ENCODE measurements at regions not wholly inside any gene's neighbourhood (a gene's known extent, or its start where the extent isn't known, plus 50 kb on each side); places are given as distances from the start of the nearest gene placed in this dataset.

DNA sequence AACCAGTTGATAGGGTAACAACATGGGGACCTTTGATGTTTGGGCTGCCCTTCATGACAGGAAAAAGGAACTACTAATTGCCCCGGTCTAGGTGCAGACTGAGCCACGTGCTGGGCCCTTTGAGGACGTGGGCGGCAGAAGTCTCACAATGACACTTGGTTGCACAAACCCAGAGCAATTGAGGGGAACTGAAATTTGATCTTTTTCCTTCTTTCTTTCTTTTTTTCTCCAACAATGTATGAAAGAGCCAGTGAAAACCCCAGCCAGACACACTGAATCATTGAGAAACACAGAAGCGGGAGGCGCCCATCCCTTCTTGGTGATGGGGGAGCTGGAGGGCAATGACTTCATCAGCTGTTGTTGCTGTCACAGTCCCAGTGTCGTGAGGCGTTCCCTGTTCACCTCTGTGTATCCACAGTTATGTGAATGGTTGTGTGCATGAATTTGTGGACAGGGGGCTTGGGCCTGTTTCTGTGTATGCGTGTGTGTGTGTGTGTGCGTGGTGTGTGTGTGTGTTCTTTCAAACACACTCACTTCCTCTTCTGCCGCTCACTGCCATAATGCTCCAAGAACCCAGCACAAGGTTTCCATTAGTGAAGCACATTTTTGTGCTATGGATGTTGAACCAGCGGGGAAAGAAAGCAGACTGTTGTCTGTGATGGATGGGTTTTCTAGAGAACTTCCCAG is 137.5 kb upstream of the CCND2 start (continued):
- TF ChIP-seq, protein P1, sequence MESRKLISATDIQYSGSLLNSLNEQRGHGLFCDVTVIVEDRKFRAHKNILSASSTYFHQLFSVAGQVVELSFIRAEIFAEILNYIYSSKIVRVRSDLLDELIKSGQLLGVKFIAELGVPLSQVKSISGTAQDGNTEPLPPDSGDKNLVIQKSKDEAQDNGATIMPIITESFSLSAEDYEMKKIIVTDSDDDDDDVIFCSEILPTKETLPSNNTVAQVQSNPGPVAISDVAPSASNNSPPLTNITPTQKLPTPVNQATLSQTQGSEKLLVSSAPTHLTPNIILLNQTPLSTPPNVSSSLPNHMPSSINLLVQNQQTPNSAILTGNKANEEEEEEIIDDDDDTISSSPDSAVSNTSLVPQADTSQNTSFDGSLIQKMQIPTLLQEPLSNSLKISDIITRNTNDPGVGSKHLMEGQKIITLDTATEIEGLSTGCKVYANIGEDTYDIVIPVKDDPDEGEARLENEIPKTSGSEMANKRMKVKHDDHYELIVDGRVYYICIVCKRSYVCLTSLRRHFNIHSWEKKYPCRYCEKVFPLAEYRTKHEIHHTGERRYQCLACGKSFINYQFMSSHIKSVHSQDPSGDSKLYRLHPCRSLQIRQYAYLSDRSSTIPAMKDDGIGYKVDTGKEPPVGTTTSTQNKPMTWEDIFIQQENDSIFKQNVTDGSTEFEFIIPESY (IDR thresholded peaks at IDR 0.05) = no peak
- TF ChIP-seq RAD51 (IDR thresholded peaks at IDR 0.05) (peak; percentile 95), BMI1 (IDR thresholded peaks at IDR 0.05; ENCODE audit: borderline replicate concordance) (peak; percentile 68; the same call in 1 of the 2 replicates), CREM (IDR thresholded peaks at IDR 0.05; ENCODE audit: low read depth) (peak; percentile 84), NBN (IDR thresholded peaks at IDR 0.05) (peak; percentile 96), CHD2 (IDR thresholded peaks at IDR 0.05; ENCODE audit: borderline replicate concordance, low read depth, low read length) (peak; percentile 48; the same call in 1 of the 2 replicates), RUNX3 (IDR thresholded peaks at IDR 0.05; ENCODE audit: low read length) (peak; percentile 71), ZNF384 (IDR thresholded peaks at IDR 0.05; ENCODE audit: borderline replicate concordance, low read depth, low read length) (peak; percentile 65; the same call in 1 of the 2 replicates), NFIC (IDR thresholded peaks at IDR 0.05; ENCODE audit: low read depth, low read length) (peak; percentile 93), SMARCA5 (IDR thresholded peaks at IDR 0.05) (peak; percentile 86), SP1 (IDR thresholded peaks at IDR 0.05; ENCODE audit: low read depth, low read length) (peak; percentile 62), STAT3 (IDR thresholded peaks at IDR 0.05; ENCODE audit: low read depth, low read length) (0 out of 2 replicates have a peak, but pooled peaks have one; percentile 4), ZNF217 (IDR thresholded peaks at IDR 0.05) (no peak; the same call in 1 of the 2 replicates), YBX1 (IDR thresholded peaks at IDR 0.05) (no peak), JUNB (IDR thresholded peaks at IDR 0.05) (peak; percentile 92)
- TF ChIP-seq, protein P2, sequence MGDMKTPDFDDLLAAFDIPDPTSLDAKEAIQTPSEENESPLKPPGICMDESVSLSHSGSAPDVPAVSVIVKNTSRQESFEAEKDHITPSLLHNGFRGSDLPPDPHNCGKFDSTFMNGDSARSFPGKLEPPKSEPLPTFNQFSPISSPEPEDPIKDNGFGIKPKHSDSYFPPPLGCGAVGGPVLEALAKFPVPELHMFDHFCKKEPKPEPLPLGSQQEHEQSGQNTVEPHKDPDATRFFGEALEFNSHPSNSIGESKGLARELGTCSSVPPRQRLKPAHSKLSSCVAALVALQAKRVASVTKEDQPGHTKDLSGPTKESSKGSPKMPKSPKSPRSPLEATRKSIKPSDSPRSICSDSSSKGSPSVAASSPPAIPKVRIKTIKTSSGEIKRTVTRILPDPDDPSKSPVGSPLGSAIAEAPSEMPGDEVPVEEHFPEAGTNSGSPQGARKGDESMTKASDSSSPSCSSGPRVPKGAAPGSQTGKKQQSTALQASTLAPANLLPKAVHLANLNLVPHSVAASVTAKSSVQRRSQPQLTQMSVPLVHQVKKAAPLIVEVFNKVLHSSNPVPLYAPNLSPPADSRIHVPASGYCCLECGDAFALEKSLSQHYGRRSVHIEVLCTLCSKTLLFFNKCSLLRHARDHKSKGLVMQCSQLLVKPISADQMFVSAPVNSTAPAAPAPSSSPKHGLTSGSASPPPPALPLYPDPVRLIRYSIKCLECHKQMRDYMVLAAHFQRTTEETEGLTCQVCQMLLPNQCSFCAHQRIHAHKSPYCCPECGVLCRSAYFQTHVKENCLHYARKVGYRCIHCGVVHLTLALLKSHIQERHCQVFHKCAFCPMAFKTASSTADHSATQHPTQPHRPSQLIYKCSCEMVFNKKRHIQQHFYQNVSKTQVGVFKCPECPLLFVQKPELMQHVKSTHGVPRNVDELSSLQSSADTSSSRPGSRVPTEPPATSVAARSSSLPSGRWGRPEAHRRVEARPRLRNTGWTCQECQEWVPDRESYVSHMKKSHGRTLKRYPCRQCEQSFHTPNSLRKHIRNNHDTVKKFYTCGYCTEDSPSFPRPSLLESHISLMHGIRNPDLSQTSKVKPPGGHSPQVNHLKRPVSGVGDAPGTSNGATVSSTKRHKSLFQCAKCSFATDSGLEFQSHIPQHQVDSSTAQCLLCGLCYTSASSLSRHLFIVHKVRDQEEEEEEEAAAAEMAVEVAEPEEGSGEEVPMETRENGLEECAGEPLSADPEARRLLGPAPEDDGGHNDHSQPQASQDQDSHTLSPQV (IDR thresholded peaks at IDR 0.05) = peak; percentile 93
- TF ChIP-seq, protein P3, sequence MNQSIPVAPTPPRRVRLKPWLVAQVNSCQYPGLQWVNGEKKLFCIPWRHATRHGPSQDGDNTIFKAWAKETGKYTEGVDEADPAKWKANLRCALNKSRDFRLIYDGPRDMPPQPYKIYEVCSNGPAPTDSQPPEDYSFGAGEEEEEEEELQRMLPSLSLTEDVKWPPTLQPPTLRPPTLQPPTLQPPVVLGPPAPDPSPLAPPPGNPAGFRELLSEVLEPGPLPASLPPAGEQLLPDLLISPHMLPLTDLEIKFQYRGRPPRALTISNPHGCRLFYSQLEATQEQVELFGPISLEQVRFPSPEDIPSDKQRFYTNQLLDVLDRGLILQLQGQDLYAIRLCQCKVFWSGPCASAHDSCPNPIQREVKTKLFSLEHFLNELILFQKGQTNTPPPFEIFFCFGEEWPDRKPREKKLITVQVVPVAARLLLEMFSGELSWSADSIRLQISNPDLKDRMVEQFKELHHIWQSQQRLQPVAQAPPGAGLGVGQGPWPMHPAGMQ (IDR thresholded peaks at IDR 0.05; ENCODE audit: borderline replicate concordance) = no peak
- TF ChIP-seq, protein P4, sequence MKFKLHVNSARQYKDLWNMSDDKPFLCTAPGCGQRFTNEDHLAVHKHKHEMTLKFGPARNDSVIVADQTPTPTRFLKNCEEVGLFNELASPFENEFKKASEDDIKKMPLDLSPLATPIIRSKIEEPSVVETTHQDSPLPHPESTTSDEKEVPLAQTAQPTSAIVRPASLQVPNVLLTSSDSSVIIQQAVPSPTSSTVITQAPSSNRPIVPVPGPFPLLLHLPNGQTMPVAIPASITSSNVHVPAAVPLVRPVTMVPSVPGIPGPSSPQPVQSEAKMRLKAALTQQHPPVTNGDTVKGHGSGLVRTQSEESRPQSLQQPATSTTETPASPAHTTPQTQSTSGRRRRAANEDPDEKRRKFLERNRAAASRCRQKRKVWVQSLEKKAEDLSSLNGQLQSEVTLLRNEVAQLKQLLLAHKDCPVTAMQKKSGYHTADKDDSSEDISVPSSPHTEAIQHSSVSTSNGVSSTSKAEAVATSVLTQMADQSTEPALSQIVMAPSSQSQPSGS (IDR thresholded peaks at IDR 0.05; ENCODE audit: low read length) = peak; percentile 85
- TF ChIP-seq, protein P5, sequence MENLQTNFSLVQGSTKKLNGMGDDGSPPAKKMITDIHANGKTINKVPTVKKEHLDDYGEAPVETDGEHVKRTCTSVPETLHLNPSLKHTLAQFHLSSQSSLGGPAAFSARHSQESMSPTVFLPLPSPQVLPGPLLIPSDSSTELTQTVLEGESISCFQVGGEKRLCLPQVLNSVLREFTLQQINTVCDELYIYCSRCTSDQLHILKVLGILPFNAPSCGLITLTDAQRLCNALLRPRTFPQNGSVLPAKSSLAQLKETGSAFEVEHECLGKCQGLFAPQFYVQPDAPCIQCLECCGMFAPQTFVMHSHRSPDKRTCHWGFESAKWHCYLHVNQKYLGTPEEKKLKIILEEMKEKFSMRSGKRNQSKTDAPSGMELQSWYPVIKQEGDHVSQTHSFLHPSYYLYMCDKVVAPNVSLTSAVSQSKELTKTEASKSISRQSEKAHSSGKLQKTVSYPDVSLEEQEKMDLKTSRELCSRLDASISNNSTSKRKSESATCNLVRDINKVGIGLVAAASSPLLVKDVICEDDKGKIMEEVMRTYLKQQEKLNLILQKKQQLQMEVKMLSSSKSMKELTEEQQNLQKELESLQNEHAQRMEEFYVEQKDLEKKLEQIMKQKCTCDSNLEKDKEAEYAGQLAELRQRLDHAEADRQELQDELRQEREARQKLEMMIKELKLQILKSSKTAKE (IDR thresholded peaks at IDR 0.05; ENCODE audit: low read depth, poor library complexity, severe bottlenecking) = peak; percentile 98
